Activated CD8-positive, alpha-beta memory T cell treated with anti-CD3 and anti-CD28 coated beads for 24 hours (primary cell): ENCODE measurements at regions not wholly inside any gene's neighbourhood (a gene's known extent, or its start where the extent isn't known, plus 50 kb on each side); places are given as distances from the start of the nearest gene placed in this dataset.
"Not testable (repeated sequence)": the region's sequence is repeated elsewhere in the genome, so short reads cannot be mapped to it uniquely, and the experiment has no call there.

Source experiments
- DNase-seq: peaks from one replicate; pipeline ENCODE4 v3.0.0-alpha.2; 2020

GRCh38 chr1:117757668-117758067 lies 151.8 kb downstream of the TENT5C start:
- no peak for DNase-seq

GRCh38 chr1:117758444-117759316 lies 152.8 kb downstream of the TENT5C start:
- peak; percentile 85 for DNase-seq

- no peak for DNase-seq
Observed at GRCh38 chr1:117759535-117759934, 153.7 kb downstream of the TENT5C start.

GRCh38 chr1:117760069-117760468 lies 154.2 kb downstream of the TENT5C start:
- no peak for DNase-seq

- DNase-seq, result no peak
Observed at GRCh38 chr1:117760485-117760884, 154.6 kb downstream of the TENT5C start.

GRCh38 chr1:117767756-117768155 lies 161.7 kb downstream of the GDAP2 start:
- not testable (repeated sequence) for DNase-seq

- DNase-seq, result no peak
Observed at GRCh38 chr1:117770981-117771531, 158.4 kb downstream of the GDAP2 start.

GRCh38 chr1:117779364-117779763 lies 150.1 kb downstream of the GDAP2 start:
- no peak for DNase-seq

GRCh38 chr1:117780687-117781475 lies 148.5 kb downstream of the GDAP2 start:
- DNase-seq, result no peak

- DNase-seq, result no peak
Observed at GRCh38 chr1:117782056-117782455, 147.4 kb downstream of the GDAP2 start.

- DNase-seq, result no peak
Observed at GRCh38 chr1:117783606-117784396, 145.6 kb downstream of the GDAP2 start.

- no peak for DNase-seq
Observed at GRCh38 chr1:117788014-117788413, 141.4 kb downstream of the GDAP2 start.

- DNase-seq, result no peak
Observed at GRCh38 chr1:117793413-117793812, 136.0 kb downstream of the GDAP2 start.

GRCh38 chr1:117794073-117794472 lies 135.3 kb downstream of the GDAP2 start:
- DNase-seq, result no peak

- DNase-seq, result no peak
Observed at GRCh38 chr1:117795190-117795589, 134.2 kb downstream of the GDAP2 start.

- no peak for DNase-seq
Observed at GRCh38 chr1:117795792-117796191, 133.6 kb downstream of the GDAP2 start.

GRCh38 chr1:117796226-117796625 lies 133.2 kb downstream of the GDAP2 start:
- DNase-seq, result no peak

- DNase-seq, result no peak
Observed at GRCh38 chr1:117798550-117798949, 130.9 kb downstream of the GDAP2 start.

- no peak for DNase-seq
Observed at GRCh38 chr1:117802531-117803257, 126.7 kb downstream of the GDAP2 start.

GRCh38 chr1:117803318-117803717 lies 126.1 kb downstream of the GDAP2 start:
- DNase-seq, result no peak

GRCh38 chr1:117809764-117810163 lies 119.7 kb downstream of the GDAP2 start:
- no peak for DNase-seq

- DNase-seq, result no peak
Observed at GRCh38 chr1:117810553-117810952, 118.9 kb downstream of the GDAP2 start.
